CD4-positive, CD25-positive, alpha-beta regulatory T cell (primary cell): ENCODE measurements at regions not wholly inside any gene's neighbourhood (a gene's known extent, or its start where the extent isn't known, plus 50 kb on each side); places are given as distances from the start of the nearest gene placed in this dataset.

Experiments
- ATAC-seq, 2 donors: fragments of 150-1000 bp; cut with Tn5 transposase; one replicate each; pipeline ENCODE4 v1.10.0; 2021; ENCODE audit warnings: low read depth in 2 of 2, moderate number of reproducible peaks in 2 of 2, moderate library complexity in 1 of 2
- DNase-seq, 3 donors: peaks; one replicate each; pipeline versions ENCODE4 v3.0.0 to v3.0.0-alpha.2; 2012 to 2022; ENCODE audit warnings: mixed read lengths in 1 of 3
- H3K27ac ChIP-seq: one replicate; pipeline ENCODE4 v1.7.0; 2013; ENCODE audit warnings: mild to moderate bottlenecking, low read length; ENCODE audit not compliant: insufficient read depth, poor library complexity, severe bottlenecking
- H3K27me3 ChIP-seq: one replicate; pipeline ENCODE4 v1.7.0; 2013; ENCODE audit warnings: low read length; ENCODE audit not compliant: control insufficient read depth, insufficient read depth
- H3K36me3 ChIP-seq: one replicate; pipeline ENCODE4 v1.7.0; 2013; ENCODE audit warnings: mild to moderate bottlenecking, low read length, moderate library complexity; ENCODE audit not compliant: control insufficient read depth, insufficient read depth
- H3K4me1 ChIP-seq: 2 replicates; pipeline ENCODE4 v1.7.0; 2013; ENCODE audit warnings: mild to moderate bottlenecking, low read length; ENCODE audit not compliant: insufficient read depth, control insufficient read depth, poor library complexity, severe bottlenecking
- H3K4me3 ChIP-seq: one replicate; pipeline ENCODE4 v1.7.0; 2013; ENCODE audit warnings: low read depth, mild to moderate bottlenecking, low read length, moderate library complexity
- H3K9me3 ChIP-seq, 2 experiments: 1 replicate in 1 of 2; 2 replicates in 1 of 2; pipeline ENCODE4 v1.7.0; 2013; ENCODE audit warnings: low read length in 2 of 2, mild to moderate bottlenecking in 1 of 2, moderate library complexity in 1 of 2; ENCODE audit not compliant: control insufficient read depth in 2 of 2
- H3K27ac Mint-ChIP-seq, 3 donors: one replicate each; pipeline ENCODE4 v1.8.0; 2020 to 2022; ENCODE audit warnings: mild to moderate bottlenecking in 3 of 3, mixed read lengths in 3 of 3, moderate library complexity in 2 of 3
- H3K27me3 Mint-ChIP-seq: one replicate; pipeline ENCODE4 v1.8.0; 2022; ENCODE audit warnings: mild to moderate bottlenecking, mixed read lengths
- H3K36me3 Mint-ChIP-seq: one replicate; pipeline ENCODE4 v1.8.0; 2020; ENCODE audit warnings: mixed read lengths
- H3K4me1 Mint-ChIP-seq, 4 donors: one replicate each; pipeline ENCODE4 v1.8.0; 2020 to 2022; ENCODE audit warnings: mixed read lengths in 4 of 4, mild to moderate bottlenecking in 1 of 4
- H3K4me3 Mint-ChIP-seq, 4 donors: one replicate each; pipeline ENCODE4 v1.8.0; 2020 to 2022; ENCODE audit warnings: mild to moderate bottlenecking in 4 of 4, mixed read lengths in 4 of 4, moderate library complexity in 3 of 4
- H3K9me3 Mint-ChIP-seq, 7 donors: one replicate each; pipeline ENCODE4 v1.8.0; 2020 to 2022; ENCODE audit warnings: mixed read lengths in 7 of 7, mild to moderate bottlenecking in 3 of 7, moderate library complexity in 2 of 7

- H3K4me1 ChIP-seq: no peaks in the 10 kb centered on the region
- H3K9me3 ChIP-seq: no peaks in the 10 kb centered on the region
- no peak overlapping the region for H3K27ac ChIP-seq
- peaks cover 4% of the 10 kb centered on the region for H3K27me3 ChIP-seq
- Mint-ChIP-seq H3K27me3 (peaks cover 5% of the 10 kb centered on the region), H3K4me1 (no peaks in the 10 kb centered on the region), H3K9me3 (peaks cover 0 to 3% (median 0%) of the 10 kb centered on the region in 7 donors), H3K27ac (no peak overlapping the region), H3K4me3 (no peak overlapping the region), H3K36me3 (no peaks in the 10 kb centered on the region)
- no peak overlapping the region for H3K4me3 ChIP-seq
- ATAC-seq (no peak), DNase-seq (no peak)
- no peaks in the 10 kb centered on the region for H3K36me3 ChIP-seq
Measured at GRCh38 chr1:232191560-232191959, 438.4 kb downstream of the SIPA1L2 start.

- Mint-ChIP-seq H3K4me1 (no peaks in the 10 kb centered on the region), H3K9me3 (peaks cover 0 to 2% (median 0%) of the 10 kb centered on the region in 7 donors), H3K27me3 (no peaks in the 10 kb centered on the region), H3K27ac (no peak overlapping the region), H3K36me3 (no peaks in the 10 kb centered on the region), H3K4me3 (no peak overlapping the region)
- Histone ChIP-seq H3K27me3 (peaks cover 4% of the 10 kb centered on the region), H3K4me1 (no peaks in the 10 kb centered on the region), H3K36me3 (no peaks in the 10 kb centered on the region), H3K27ac (no peak overlapping the region), H3K9me3 (no peaks in the 10 kb centered on the region), H3K4me3 (no peak overlapping the region)
- DNase-seq (no peak), ATAC-seq (no peak)
Measured at GRCh38 chr1:232188318-232188717, 441.6 kb downstream of the SIPA1L2 start.

GRCh38 chr1:232186931-232187330 lies 443.0 kb downstream of the SIPA1L2 start:
- Mint-ChIP-seq H3K27ac (no peak overlapping the region), H3K36me3 (no peaks in the 10 kb centered on the region), H3K4me3 (no peak overlapping the region), H3K27me3 (no peaks in the 10 kb centered on the region), H3K4me1 (no peaks in the 10 kb centered on the region), H3K9me3 (no peaks in the 10 kb centered on the region)
- Histone ChIP-seq H3K4me1 (no peaks in the 10 kb centered on the region), H3K4me3 (no peak overlapping the region), H3K9me3 (no peaks in the 10 kb centered on the region), H3K27me3 (peaks cover 4% of the 10 kb centered on the region), H3K36me3 (no peaks in the 10 kb centered on the region), H3K27ac (no peak overlapping the region)
- DNase-seq (no peak), ATAC-seq (no peak)

GRCh38 chr1:232184561-232185530 lies 445.1 kb downstream of the SIPA1L2 start:
- DNase-seq: no peak
- no peak overlapping the region for H3K4me3 ChIP-seq
- H3K27ac ChIP-seq: no peak overlapping the region
- H3K27me3 ChIP-seq: peaks cover 5% of the 10 kb centered on the region
- H3K4me1 ChIP-seq: no peaks in the 10 kb centered on the region
- no peaks in the 10 kb centered on the region for H3K9me3 ChIP-seq
- Mint-ChIP-seq H3K4me1 (no peaks in the 10 kb centered on the region), H3K27me3 (no peaks in the 10 kb centered on the region), H3K27ac (peak overlapping the region in 1 of 3 donors; percentile 39), H3K4me3 (no peak overlapping the region), H3K9me3 (no peaks in the 10 kb centered on the region), H3K36me3 (no peaks in the 10 kb centered on the region)
- ATAC-seq: no peak
- no peaks in the 10 kb centered on the region for H3K36me3 ChIP-seq

- Histone ChIP-seq H3K27ac (no peak overlapping the region), H3K4me3 (no peak overlapping the region), H3K4me1 (no peaks in the 10 kb centered on the region), H3K36me3 (no peaks in the 10 kb centered on the region), H3K27me3 (peaks cover 6% of the 10 kb centered on the region), H3K9me3 (no peaks in the 10 kb centered on the region)
- Mint-ChIP-seq H3K9me3 (no peaks in the 10 kb centered on the region), H3K27me3 (no peaks in the 10 kb centered on the region), H3K4me3 (no peak overlapping the region), H3K27ac (no peak overlapping the region), H3K36me3 (no peaks in the 10 kb centered on the region), H3K4me1 (no peaks in the 10 kb centered on the region)
- no peak for ATAC-seq
- DNase-seq: no peak
Measured at GRCh38 chr1:232183802-232184201, 446.1 kb downstream of the SIPA1L2 start.

GRCh38 chr1:232183266-232183800 lies 446.6 kb downstream of the SIPA1L2 start:
- DNase-seq: no peak
- no peaks in the 10 kb centered on the region for H3K27me3 Mint-ChIP-seq

GRCh38 chr1:232182236-232182635 lies 447.7 kb downstream of the SIPA1L2 start:
- Mint-ChIP-seq H3K4me1 (no peaks in the 10 kb centered on the region), H3K27ac (no peak overlapping the region), H3K9me3 (peaks cover 0 to 2% (median 0%) of the 10 kb centered on the region in 7 donors), H3K4me3 (no peak overlapping the region), H3K36me3 (no peaks in the 10 kb centered on the region), H3K27me3 (no peaks in the 10 kb centered on the region)
- no peaks in the 10 kb centered on the region for H3K4me1 ChIP-seq
- DNase-seq (no peak), ATAC-seq (no peak)
- H3K9me3 ChIP-seq: no peaks in the 10 kb centered on the region
- peaks cover 9% of the 10 kb centered on the region for H3K27me3 ChIP-seq
- H3K4me3 ChIP-seq: no peak overlapping the region
- no peak overlapping the region for H3K27ac ChIP-seq
- H3K36me3 ChIP-seq: no peaks in the 10 kb centered on the region

More at GRCh38 chr1:232183266-232183800, 446.6 kb downstream of the SIPA1L2 start:
- Histone ChIP-seq H3K36me3 (no peaks in the 10 kb centered on the region), H3K27ac (no peak overlapping the region), H3K9me3 (no peaks in the 10 kb centered on the region), H3K4me1 (no peaks in the 10 kb centered on the region), H3K4me3 (no peak overlapping the region), H3K27me3 (peaks cover 9% of the 10 kb centered on the region)
- Mint-ChIP-seq H3K27ac (no peak overlapping the region), H3K36me3 (no peaks in the 10 kb centered on the region), H3K4me1 (no peaks in the 10 kb centered on the region), H3K4me3 (no peak overlapping the region), H3K9me3 (peaks cover 0 to 2% (median 0%) of the 10 kb centered on the region in 7 donors)
- no peak for ATAC-seq

- no peaks in the 10 kb centered on the region for H3K27me3 Mint-ChIP-seq
- Histone ChIP-seq H3K9me3 (no peaks in the 10 kb centered on the region), H3K36me3 (no peaks in the 10 kb centered on the region), H3K27me3 (peaks cover 9% of the 10 kb centered on the region), H3K4me1 (no peaks in the 10 kb centered on the region), H3K27ac (no peak overlapping the region), H3K4me3 (no peak overlapping the region)
- DNase-seq: no peak
- no peaks in the 10 kb centered on the region for H3K36me3 Mint-ChIP-seq
- no peak for ATAC-seq
- H3K4me3 Mint-ChIP-seq: no peak overlapping the region
- peaks cover 0 to 2% (median 0%) of the 10 kb centered on the region in 7 donors for H3K9me3 Mint-ChIP-seq
- no peak overlapping the region for H3K27ac Mint-ChIP-seq
- H3K4me1 Mint-ChIP-seq: no peaks in the 10 kb centered on the region
Measured at GRCh38 chr1:232180779-232181136, 449.2 kb downstream of the SIPA1L2 start.
